ENCODE measurements at regions not wholly inside any gene's neighbourhood (a gene's known extent, or its start where the extent isn't known, plus 50 kb on each side); places are given as distances from the start of the nearest gene placed in this dataset.
"Not testable (repeated sequence)": the region's sequence is repeated elsewhere in the genome, so short reads cannot be mapped to it uniquely, and the experiment has no call there.

DNA sequence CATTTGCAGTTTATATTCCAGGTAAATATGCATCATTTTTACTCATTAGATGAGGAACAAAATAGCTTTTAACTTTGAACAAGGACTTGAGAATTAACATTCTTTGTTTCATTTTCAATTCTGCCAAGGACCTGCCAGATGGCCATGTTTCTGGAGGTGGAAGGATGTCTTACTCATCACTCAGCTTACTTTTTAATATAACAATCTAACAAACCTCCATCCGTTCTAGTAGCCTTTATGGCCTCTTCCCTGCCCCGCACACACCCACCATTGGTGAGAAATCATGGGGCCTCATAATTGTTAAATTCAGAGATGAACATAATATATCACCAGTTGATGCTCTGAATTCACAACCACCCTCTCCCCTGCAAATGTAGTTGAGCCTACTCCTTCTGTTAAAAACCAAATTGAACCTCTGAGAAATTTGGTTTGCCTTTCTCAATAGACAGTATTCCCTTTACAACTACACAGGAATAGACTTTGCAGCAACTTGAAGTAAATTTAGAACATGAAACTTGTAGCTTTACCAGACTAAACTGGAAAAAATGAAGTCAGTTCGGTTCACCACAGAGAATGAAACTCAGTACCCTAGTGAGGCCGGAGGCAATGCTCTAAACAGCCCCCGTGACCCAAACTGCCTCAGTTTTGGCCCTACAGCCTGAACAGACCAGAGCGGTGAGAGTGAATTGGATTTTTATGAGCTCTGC is 50.1 kb upstream of the ACSL4 start:
- DNase-seq (ENCODE audit: low read depth in 2 of 2), result no peak

DNA sequence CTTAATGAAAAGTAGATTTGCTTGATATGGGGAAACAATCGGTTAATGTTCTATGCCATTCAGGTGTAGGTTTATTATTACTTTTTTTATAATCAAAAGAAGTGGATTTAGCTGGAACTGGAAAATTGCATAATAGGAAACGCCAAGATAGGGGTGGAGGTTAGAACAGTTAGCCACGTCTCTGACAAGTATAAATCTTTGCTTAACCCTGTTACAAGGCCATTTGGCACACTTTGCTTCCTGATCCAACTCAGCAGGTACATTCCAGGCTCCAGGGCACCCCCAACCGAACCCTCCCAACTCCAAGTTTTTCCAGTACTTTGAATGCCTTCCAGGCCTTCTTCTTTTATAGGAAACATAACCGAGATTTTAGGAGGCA is 50.6 kb upstream of the ACSL4 start:
- no peak for DNase-seq (ENCODE audit: low read depth in 2 of 2)

DNA sequence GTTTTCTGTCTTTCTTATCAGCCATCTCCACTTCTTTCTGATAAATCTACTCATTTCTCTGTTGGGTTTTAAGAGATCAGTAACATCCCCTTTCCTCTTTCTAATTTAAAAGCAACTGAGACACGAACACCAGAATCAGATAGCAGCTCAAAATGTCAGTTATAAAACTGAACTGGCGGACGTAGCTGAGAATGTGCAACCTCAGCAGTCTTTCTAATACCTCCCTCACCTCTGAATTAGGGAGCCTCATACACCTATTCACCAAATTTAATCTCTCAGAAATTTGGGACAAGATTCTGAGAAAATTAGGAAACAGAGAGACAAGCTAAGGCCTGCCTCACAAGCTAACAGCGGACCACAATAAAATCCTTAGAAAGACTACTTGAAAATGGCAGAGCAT is 52.0 kb upstream of the ACSL4 start:
- no peak for DNase-seq (ENCODE audit: low read depth in 2 of 2)

DNA sequence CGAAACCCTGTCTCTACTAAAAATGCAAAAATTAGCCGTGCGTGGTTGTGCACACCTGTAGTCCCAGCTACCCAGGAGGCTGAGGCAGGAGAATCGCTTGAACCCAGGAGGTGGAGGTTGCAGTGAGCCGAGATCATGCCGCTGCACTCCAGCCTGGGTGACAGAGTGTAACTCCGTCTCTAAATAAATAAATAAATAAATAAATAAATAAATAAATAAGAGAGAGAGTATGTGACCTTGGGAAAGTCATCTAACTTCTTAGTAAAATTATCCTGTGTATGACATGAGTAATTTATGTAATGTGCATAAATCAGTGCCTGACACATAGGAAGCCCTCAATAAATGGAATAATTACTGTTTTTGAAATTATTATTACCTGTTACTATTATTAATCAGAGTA is 57.5 kb upstream of the ACSL4 start:
- DNase-seq (ENCODE audit: low read depth in 2 of 2), result not testable (repeated sequence)

DNA sequence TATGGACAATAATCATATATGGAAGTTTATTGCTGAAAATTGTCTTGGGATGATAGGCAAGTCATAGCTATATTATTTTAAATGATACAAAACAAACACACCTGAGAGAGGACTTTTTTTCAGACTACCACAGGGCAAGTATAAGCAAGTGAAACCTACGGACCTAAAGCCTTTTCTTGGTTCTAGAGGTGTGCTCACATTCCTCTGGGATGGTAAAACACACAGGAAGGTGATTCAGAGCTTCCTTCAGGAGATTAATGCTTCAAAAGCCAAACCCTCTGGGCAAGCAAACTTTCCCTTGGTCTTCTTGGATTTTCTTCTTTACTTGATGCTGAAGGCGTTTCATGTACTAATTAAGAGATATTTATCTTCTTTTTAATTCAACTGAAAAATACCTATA is 60.1 kb upstream of the ACSL4 start:
- no peak for DNase-seq (ENCODE audit: low read depth in 2 of 2)

DNA sequence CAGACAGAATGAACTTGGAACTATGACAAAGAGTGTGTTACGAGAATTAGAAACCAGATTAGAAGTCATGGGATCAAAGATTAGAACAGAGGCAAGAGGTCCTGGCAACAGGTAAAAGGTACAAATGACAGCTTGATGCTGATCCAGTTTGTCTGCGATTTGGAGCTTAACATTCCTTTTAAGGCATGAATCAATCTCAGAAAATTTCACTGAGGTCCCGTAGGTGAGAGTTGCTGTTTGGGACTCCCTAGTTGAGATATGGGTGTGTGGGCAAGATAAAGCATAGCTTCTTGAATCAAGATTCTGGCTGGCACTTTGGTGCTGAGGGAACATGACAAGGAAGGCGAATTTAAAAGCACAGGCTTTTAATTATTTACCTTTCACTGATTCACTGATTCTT is 62.6 kb upstream of the ACSL4 start:
- no peak for DNase-seq (ENCODE audit: low read depth in 2 of 2)

DNA sequence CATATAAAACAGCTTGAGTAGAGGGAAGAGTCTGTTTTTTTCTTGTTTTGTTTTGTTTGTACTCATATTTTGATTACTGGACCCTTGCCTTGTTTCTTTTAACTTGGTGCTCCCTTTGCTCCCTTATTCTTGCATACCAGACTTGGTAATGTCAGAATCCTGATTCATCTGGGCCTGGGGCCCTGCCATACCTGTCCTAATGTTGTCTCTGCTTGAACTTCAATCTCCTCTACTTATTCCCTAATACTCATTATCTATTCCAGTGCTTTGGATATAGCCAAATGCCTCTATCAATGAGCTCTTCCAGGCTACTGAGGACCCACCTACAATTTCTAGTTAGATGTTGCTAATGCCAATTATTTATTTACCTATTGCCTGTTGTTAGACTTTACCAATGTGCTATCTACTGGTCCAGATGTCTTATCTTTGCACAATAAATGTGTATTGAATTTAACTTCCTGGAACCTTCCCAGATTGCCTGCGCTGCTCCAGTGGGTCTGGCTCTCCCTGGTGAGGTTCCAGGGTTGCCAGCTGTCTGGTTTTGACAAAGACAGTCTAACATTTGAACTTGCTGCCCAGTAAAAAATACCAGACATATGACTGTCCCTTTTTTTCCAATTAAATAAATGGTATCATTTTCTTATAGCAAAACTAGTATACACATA is 64.4 kb upstream of the ACSL4 start:
- no peak for DNase-seq (ENCODE audit: low read depth in 2 of 2)

DNA sequence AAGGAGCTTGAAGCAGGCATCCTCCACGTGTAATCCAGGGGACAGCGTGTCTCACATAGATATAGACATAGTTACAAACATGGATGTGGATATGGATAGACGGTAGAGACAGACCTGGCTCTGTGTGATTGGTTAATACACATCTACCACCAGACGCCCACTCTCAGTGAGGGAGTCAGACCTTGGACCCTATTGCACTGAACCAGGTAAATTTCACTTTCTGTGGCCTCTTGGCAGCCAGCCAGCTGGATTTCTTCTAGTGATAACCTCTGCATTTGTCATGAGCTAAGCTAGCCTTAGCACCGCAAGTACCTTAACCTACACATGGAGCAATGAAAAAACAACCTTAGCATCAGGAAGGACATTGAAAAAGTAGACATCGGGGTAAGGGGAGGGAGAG is 79.2 kb upstream of the ACSL4 start:
- no peak for DNase-seq (ENCODE audit: low read depth in 2 of 2)

DNA sequence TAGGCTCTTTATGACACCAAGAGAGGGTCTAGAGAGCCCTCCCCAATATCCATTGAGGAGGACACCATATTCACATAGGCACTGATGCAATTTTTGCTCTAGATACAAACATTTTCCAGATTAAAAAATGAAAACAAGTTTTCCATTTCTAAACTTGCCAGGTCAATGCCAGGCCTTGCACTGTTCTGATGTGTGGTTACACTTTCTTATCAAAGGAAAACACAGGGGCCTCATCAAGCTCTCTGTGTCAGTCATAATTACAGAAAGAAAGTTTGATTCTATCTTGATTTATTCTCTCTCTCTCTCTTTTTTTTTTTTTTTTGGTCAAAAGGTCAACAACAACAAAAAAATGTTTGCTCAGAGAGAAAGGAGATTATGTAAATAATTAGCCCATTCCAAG is 80.2 kb upstream of the ACSL4 start:
- no peak for DNase-seq (ENCODE audit: low read depth in 2 of 2)

DNA sequence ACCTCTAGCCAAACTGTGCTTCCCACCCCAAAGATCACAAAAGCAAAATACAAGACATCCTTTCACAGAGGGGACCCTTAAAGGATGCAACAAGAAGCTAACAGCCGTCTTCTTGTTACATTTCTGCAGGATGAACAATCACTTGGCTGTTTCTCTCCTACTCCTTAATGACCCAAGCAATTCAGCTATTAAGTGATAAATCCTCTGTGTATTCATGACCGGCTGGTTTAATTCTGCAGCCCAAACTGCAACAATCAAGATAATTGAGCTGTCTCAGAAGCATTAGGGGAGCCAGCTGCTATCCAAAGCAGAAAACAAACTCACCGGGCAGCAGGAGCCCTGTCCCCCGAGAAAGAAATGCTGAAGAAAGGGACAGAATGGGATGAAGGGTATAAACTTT is 85.9 kb upstream of the ACSL4 start:
- no peak for DNase-seq (ENCODE audit: low read depth in 2 of 2)

DNA sequence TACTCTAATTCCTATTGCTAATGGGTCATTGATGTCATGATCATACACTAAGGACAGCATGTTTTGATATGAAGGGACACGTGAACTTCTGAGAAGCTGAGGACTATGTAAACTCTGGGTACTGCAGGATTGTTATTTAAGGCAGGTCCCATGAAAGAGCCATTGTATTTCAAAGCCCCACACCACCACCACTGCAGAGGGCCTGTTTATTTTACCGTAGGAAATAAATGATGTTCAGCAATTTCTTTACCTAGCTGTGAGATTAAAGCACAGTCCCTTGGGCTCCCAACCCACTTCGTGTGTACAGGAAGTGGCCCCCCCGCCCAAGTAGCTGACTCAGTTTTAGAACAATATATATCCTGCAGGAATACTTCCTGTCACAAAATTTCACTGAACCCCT is 89.8 kb upstream of the ACSL4 start:
- no peak for DNase-seq (ENCODE audit: low read depth in 2 of 2)

DNA sequence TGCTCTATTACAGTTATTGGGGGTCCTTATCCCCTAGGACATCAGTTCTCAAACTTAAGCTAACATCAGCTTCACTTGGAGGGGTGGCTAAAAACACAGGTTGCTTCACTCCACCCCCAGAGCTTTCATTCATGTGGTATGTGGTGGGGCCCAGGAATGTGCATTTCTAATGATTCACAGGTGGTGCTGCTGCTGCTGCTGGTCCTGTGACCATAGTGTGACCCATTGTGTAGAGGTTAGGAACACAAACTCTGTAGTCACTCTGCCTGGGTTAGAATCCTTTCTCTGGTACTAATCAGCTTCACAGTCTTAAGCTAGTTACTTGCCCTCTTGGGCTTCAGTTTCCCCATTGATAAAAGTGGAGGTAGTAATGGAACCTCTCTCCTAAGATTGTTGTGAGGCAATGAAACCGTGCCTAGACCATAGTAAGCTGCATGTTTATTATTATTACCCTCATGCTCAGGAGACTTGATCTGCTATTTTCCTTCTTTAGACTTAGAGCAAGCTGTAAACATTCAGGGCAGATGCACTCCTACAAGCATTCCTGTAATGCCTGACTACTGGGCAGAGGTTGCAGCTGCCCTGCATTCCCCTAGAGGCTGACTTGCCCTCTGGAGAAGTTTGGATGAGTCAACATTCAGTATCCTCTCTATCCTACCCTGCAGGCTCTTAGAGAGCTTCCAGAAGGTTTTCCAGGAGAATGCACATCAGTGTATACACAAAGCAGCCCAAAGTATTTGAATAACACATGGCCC is 94.1 kb upstream of the ACSL4 start:
- DNase-seq (ENCODE audit: low read depth in 2 of 2), result no peak

DNA sequence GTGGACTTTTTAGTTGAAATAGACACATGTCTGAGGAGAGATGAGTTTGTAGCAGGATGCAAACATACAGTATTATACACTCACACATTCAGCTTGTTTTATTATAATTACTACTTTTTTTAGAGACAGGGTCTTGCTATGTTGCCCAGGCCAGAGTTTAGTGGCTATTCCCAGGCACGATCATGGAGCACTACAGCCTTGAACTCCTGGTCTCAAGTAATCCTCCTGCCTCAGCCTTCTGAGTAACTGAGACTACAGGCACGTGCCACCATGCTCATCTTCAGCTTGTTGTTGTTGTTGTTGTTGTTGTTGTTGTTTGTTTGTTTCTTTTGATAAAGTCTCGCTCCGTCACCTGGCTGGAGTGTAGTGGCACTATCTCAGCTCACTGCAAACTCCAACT is 94.7 kb upstream of the ACSL4 start:
- DNase-seq (ENCODE audit: low read depth in 2 of 2), result no peak

DNA sequence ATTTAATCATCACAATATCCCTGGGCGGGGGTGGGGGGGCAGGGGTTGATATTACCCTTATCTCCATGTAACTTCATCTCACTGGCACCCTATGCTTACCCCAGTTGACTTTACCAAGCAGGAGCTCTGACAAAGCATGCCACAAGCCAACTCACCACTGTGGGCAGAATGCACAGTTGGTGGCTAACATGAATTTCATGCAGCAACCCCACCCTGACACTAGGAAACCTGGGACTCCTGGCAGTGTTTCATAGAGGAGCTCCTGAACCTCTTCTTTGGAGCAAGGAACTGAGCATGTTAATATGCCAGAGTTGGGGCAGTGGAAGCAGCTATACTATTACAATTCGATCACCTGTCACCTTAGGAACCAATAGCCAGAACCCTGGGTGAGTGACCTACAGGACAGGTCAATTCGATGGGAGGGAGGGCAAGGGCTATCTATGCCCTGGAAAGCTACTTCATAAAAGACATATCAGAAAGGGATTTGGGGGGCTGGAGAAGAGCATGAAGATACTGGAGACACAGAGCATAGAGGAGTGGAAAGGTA is 97.2 kb upstream of the ACSL4 start:
- no peak for DNase-seq (ENCODE audit: low read depth in 2 of 2)

DNA sequence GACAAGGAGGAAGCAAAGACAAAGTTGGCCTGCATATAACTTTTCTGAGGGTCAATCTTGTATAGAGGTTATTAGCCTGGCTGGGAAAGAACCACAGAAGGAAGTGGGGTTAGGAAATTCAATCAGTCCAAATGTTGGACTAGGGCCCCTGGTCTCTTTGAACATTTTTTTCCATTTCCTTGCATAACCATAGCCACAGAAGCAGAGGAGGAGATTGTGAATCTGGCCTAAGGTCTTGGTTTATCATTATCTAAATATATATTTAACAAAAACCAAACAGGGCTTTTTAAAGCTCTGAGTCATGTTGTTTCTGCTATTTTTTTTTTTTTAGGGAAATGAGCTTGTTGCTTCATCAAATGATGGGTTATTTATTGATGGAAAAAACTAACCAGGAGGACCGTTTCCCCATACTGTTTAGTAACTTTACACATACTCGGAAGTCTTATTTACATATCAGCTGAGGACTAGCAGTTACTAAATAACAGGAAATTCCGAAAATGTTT is 97.7 kb upstream of the ACSL4 start:
- no peak for DNase-seq (ENCODE audit: low read depth in 2 of 2)

DNA sequence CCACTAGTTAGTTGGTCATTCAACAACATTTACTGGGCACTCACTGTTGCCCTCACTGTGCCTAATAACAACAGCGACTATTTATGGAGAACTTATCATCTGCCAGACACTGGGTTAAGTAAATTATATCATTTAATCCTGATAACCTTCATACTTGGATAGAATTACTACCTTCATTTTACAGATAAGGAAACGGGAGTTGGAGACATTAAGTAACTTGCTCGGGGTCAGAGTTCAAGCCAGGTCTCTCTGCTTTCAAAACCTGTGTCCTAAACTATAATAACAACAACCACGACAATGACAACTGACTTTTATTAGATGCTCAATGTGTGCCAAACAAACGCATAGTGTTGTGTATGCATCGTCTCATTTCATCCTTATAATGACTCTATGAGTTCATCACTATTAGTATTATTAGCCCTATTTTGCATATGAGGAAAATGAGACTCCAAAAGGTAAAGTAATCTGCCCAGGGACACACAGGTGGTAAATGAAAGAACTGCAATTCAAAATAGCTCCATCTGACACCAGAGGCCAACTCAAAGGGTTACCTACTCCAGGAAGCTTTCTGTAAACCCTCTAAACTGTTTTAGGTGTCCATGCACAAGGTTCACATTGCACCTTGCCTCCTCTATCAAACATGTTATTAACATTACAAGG is 98.4 kb upstream of the ACSL4 start:
- DNase-seq (ENCODE audit: low read depth in 2 of 2), result no peak

DNA sequence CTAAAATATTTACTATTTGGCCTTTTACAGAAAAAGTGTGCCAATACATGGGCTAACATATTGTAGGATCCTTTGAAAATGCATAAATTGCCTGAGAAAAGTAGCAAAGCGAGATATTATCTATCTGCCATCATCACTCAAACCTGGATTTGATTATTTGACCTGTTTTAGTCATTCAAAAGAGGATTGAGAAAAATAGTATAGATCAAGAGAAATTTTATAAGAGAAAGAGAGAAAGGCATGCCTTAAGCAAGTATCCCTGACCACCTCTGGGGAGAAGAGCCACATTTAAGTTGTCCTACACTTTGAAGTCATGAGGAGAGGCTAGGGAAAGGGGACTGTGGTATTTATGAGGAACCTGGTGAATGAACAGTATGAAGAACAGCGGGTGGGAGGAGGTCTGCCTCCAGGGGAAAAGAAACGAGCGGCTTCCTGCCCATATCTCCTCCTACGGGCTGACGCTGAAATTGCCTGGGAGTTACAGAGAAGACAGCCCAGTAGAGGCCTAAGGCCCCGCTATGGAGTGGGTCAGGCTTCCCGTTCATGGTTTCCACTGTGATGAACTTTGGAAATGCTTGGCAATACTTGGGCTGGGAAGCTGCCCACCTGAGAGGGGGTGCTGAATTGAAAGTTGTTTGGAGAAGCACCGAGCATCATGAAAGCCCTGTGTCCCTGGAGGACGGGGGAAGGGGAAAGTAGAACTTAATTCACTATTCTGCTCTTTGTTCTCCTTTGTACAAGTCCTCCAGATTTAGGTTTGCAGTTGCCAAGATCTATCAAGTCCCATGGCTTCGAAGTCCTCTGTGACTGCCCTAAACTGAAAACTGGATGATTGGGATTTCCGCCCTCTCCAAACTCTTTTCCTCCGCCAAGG is 106.9 kb upstream of the ACSL4 start:
- no peak for DNase-seq (ENCODE audit: low read depth in 2 of 2)

DNA sequence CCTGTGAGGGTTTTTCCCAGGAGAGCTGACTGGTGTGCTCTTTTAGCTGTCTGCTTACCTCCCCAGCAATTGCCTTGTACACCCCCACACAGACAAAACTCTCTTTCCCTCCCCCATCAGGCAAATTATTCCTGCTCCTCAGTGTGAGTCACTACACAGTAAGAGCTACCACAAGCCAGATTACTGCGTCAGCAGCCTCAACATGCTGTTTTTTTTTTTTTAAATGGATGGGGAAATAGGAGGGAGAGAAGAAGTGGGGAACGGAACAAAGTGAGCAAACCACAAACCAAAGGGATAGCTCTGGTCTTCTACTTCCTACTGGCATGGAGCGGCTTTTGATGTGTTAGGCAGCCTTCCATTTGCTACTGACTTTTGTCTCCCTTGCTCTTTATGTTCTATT is 107.5 kb upstream of the ACSL4 start:
- no peak for DNase-seq (ENCODE audit: low read depth in 2 of 2)

DNA sequence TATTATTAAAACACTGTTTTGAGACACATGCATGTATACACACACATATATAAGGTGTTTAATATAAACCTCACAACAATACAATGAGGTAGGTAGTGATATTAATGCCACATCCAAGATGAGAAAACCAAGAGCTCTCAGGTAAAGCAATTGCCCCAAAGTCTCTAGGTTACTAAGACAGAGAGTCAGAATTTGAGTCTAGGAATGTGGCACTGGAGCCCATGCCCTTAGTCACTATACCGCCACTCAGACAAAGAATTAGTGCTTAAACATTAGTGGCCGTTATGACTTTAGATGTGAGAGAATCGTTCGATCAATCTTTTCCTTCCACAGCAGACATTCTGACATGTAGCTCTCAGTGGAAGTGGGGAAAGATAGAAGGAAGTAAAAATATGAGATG is 108.2 kb upstream of the ACSL4 start:
- DNase-seq (ENCODE audit: low read depth in 2 of 2), result no peak

DNA sequence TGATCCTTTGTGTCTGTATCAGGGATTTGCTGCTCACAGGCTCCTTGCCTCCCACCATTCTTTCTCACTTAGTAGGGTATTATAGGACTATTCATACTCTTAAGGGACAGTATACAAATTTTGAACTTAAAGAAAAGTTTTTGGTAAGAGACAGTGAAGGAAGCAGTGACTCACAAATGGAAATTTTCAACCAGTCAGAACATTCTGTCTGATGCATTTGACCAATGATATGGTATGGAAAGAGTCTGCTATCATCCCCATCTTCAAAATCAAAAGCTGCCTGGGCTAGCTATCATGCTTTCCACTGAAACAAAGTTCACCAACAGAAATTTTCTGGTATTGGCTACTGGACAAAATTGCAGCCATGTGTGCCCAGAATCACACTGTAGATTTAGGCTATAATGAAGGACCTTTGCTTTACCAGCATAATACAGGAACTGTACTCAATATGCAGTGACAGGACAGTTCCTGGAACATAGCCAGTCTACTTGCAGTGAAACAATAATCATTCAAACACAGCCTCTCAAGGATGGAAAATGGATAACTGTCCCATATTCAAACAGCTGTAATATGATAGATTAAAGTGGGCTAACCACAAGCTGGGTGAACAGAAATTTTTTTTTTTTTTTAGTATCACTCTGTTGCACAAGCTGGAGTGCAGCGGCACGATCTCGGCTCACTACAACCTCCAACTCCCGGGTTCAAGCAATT is 109.0 kb upstream of the ACSL4 start:
- DNase-seq (ENCODE audit: low read depth in 2 of 2), result no peak

DNA sequence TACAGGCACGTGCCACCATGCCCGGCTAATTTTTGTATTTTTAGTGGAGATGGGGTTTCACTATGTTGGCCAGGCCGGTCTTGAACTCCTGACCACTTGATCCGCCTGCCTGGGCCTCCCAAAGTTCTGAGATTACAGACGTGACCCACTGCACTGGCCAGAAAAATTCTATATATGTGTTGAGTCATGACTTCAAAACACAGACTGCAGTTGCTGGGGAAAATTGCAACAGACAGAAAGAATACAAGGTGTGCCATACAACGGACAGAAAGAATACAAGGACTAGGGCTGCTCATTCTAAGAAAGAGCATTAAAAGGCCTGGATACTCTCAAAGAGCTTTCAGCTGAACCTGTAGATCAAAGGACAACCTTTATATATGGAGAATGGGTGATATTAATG is 109.6 kb upstream of the ACSL4 start:
- DNase-seq (ENCODE audit: low read depth in 2 of 2), result no peak
